Stimulated activated CD4-positive, alpha-beta T cell treated with anti-CD3 and anti-CD28 coated beads, TNF-alpha, amount 100 ng/mL, for 24 hours (primary cell): ENCODE measurements at regions not wholly inside any gene's neighbourhood (a gene's known extent, or its start where the extent isn't known, plus 50 kb on each side); places are given as distances from the start of the nearest gene placed in this dataset.
"Not testable (repeated sequence)": the region's sequence is repeated elsewhere in the genome, so short reads cannot be mapped to it uniquely, and the experiment has no call there.

Experiments used
- DNase-seq, 3 experiments: peaks; one replicate each; pipeline ENCODE4 v3.0.0-alpha.2; 2020; ENCODE audit warnings: low read depth in 3 of 3

DNA sequence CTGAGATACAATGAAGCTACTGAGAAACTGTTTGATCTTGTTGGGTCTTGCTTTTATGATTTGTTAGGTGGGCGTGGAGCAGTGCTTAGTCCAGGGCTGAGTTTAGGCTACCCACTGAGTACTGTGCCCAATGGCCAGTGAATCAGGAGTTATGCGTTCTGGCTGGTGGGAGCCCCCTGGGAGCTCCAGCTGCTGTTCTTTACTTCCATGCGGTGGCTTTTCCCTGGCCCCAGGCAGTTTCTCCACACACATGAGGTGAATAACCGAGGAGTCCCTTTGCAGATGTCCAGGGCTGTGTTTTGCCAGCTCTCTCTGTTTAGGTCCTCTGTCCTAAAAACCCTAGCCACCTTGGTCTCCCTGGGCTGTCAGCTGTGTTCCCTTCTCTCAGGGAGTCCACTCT, 106.5 kb downstream of the KLF13 start:
- no peak for DNase-seq

GRCh38 chr15:31433574-31433973, 106.9 kb downstream of the KLF13 start:
- no peak for DNase-seq

- no peak for DNase-seq
Observed at GRCh38 chr15:31434275-31434587, 107.6 kb downstream of the KLF13 start.

DNA sequence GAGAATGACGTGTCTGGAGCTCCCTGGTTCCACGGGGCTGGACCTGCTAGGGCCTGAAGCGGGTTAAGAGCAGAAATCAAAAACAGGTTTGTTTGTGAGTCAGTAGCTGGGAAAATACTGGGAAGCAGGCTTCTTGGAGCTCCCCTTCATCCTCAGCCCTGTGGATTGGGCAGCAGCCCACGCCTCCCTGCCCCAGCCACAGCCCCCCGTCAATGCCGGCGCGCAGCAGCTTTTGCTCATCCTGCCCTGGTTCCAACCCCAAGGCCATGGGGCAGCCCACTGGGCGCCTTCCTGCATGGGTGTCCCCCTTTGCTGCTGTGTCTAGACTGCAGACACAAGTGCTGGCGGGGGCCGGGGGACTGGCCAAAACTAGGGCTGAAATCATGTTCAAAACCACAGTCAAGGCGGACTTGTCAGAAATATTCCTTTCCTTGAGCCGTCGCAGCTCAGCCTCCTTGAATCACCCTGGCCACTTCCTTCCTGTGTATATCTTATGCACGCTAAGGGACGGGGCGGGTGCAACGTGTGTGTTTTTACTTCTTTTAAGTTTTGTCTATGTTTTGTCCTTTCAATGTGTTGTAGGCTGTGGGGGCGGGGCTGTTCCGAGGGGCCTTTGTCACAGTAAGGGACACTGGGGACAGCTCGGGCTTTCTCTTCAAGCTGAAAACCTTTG, 108.1 kb downstream of the KLF13 start:
- DNase-seq: peak; percentile 56 to 84 (median 72)

DNA sequence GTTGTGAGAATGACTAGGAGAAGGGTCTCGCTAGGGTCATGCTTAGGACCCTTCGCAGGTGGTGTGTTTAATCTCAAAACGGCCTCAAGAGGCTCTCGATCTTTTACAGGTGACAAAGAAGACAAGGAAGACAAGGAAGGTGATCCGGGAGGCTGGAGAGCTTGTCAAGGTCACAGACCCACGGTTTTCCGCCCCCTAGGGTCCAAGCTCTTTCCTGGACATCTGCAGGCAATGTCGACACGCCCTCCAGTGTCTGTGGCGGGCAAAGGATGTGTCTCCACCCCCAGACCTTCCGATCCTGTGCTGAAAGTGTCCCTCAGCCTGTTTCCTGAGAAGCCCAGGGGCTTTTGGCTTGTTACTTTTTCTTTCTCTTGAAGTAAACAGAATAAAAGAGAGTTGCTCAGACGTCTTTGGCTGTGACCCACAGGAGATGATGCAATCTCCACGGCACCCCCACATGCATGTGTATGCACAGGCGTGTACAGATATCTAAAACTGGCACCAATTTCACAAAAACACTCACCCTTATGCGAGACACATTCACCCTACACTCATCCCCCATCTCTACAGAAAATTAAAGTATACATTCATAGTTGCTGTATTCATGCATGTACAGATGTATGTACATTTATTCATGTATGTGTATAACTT, 108.8 kb downstream of the KLF13 start:
- DNase-seq: peak; percentile 57 to 83 (median 64)

DNA sequence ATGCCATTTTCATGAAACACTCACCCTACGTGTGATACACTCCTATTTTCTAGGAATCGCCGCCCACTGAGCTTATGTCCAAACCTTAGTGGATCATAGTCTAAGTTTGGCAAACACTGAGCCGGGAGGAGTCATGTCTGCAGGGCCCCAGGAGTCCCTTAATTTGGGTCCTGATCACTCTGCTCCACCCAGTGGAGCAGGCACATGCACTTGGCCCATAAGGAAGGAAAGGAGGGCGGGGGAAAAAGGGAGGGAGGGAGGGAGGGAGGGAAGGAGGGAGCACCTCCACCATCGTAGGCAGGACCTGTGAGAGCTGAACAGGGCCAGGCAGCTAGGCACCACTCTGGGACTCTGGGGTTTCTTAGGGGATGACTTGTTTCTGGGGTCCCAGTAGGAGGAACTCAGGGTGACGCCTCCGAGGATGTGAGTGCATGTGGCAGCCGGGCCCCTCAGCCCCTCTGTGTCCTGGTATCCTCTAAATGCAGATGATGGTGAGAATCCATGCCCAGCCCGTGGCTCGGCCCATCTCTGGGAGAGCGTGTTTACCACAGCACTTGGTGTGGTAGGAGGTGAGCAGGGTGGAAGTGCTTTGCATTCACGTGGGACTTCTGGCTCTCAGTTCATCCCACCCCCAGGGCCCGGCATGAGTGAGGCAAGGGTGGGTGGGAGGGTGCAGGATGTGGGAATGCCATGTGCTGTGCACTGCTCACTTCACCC, 109.4 kb downstream of the KLF13 start:
- DNase-seq: peak in 2 of 3 experiments; percentile 33 to 45

DNA sequence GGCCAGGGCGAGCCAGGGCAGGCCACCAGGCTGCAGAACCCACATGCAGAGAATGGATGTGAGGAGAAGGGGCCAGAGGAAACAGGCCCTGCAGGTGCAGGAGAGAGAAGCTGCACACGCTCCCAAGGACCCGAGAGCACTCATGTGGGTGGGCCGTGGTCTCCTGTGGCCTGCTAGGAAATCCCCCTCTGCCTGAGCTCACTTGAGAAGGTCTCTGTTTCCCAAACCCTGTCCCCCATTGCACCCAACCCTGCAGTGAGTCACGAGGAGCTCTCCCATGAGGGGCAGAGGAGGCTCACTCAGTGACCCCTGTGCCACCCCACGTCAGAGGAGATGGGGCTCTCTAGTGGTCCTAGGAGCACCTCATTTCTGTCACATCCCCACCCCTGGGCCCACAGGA, 111.1 kb downstream of the KLF13 start:
- peak in 2 of 3 experiments; percentile 35 to 75 for DNase-seq

- DNase-seq: no peak
Observed at GRCh38 chr15:31438601-31439265, 112.1 kb downstream of the KLF13 start.

DNA sequence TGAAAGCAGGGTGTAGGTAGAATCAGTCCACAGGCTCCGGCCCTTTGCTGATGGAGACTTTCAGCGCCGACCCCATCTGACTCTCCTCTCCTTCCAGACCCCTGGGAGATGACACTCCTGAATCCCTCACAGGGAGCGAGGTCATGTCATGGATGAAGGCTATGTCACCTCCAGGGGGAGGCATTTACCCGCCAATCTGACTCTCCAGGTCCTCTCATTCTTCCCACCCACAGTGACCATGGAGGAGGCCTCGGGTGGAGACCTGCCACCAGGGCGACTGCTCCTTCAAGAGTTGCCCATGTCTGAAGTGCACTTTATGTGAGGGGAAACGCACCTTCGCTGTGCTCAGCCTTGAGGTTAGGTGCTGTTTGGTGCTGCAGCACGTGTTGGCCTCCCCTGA, 112.7 kb downstream of the KLF13 start:
- DNase-seq: peak in 1 of 3 experiments; percentile 30

GRCh38 chr15:31440216-31440615, 113.6 kb downstream of the KLF13 start:
- DNase-seq: not testable (repeated sequence)

GRCh38 chr15:31440754-31441311, 114.2 kb downstream of the KLF13 start:
- peak in 1 of 3 experiments; percentile 47 for DNase-seq

GRCh38 chr15:31442226-31442625, 115.6 kb downstream of the KLF13 start:
- no peak for DNase-seq

GRCh38 chr15:31442699-31443111, 116.1 kb downstream of the KLF13 start:
- no peak for DNase-seq

- no peak for DNase-seq
Observed at GRCh38 chr15:31444844-31445243, 118.2 kb downstream of the KLF13 start.

- no peak for DNase-seq
Observed at GRCh38 chr15:31446546-31446945, 119.9 kb downstream of the KLF13 start.

DNA sequence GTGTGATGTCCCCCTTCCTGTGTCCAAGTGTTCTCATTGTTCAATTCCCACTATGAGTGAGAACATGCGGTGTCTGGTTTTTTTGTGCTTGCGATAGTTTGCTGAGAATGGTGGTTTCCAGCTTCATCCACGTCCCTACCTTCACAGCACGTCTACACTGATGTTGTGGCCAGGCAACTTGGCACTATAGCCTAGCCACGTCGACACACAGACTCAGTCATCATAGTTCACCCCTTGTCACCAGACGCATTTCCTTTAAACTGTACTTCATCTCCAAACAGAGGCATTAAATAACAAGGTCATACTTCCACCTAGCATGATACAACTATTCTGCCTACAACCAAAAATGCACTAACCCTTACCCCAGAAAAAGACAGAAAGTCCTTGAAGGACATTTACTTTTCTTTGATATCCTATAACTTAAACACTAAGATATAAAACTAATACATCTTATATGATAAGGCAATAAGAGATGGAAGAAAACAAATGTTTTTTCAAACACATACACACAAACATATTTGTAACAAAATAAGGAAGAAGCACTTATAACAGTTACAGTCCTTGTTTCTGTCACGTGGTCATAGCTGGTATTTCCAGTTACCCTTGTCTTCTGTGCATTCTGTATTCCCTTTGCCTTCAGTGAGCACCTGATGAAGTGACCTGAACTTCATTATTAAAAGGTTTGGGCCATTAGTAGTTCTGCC, 121.4 kb downstream of the KLF13 start:
- DNase-seq: no peak

DNA sequence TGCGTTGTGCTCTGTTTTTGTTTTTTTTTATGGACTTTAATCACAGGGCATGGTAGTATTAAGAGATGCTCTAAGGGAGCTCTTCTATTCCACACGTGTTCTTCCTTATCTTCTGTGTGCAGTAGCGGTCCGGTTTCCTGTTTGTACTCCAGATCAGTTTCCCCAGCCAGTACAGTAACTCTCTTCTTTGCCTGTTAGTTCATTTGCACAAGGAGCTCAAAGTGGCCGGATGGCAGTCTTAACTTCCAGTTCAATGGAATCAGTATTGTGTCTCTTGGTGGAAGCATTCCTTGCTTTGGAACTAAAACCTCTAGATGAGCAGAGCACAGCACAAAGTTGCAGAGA, 122.0 kb downstream of the KLF13 start:
- DNase-seq: no peak

- no peak for DNase-seq
Observed at GRCh38 chr15:31452595-31453557, 126.2 kb downstream of the KLF13 start.

- DNase-seq: no peak
Observed at GRCh38 chr15:31453558-31454318, 127.1 kb downstream of the KLF13 start.

DNA sequence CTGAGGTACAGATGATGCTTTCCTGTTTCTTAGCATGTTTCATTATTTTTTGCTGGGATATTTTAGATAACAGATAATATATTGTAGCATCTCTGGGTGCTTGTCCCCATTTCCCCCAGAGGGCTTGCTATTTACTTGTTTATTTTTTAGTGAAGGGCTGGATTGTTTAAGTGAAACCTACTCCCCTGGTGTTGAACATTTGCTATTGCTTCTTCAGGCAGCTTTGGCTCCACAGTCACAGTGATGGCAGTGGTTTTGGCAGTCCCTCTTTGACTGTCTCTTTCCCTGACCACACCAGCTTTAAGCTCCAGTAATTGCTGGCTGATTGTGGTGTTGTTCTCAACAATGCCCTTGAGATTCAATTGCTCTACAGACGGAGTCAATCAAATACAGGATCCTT, 128.9 kb downstream of the KLF13 start:
- no peak for DNase-seq
